BJ (cell line): ENCODE measurements at regions not wholly inside any gene's neighbourhood (a gene's known extent, or its start where the extent isn't known, plus 50 kb on each side); places are given as distances from the start of the nearest gene placed in this dataset.

Experiments
- CTCF ChIA-PET: fragments of 350-600 bp; formaldehyde crosslinking; extraction: SDS; loops from one replicate; lab custom pipeline; 2021; ENCODE audit warnings: antibody characterized with exemption, inconsistent platforms; lab: Yijun Ruan, JAX
- POLR2A ChIA-PET: fragments of 300-600 bp; sonication (Branson Sonifier 250); formaldehyde crosslinking; extraction: SDS; loops from one replicate; lab custom pipeline; 2021; ENCODE audit warnings: antibody characterized with exemption; lab: Charles Lee
- DNase-seq: peaks from one replicate; pipeline ENCODE4 v3.0.0-alpha.2; 2011; ENCODE audit warnings: low read depth
- H3K27me3 ChIP-seq: 2 replicates; pipeline ENCODE4 v1.6.0; 2011; ENCODE audit warnings: low read length; ENCODE audit not compliant: control insufficient read depth, insufficient read depth
- H3K36me3 ChIP-seq: 2 replicates; pipeline ENCODE4 v1.5.1; 2011; ENCODE audit warnings: low read length; ENCODE audit not compliant: control insufficient read depth, insufficient read depth
- H3K4me3 ChIP-seq: 2 replicates; pipeline ENCODE4 v1.5.1; 2011; ENCODE audit warnings: low read depth, mild to moderate bottlenecking, control low read depth, low read length
- TF ChIP-seq, protein P1 (sequence below): IDR thresholded peaks from 2 replicates; pipeline ENCODE4 v1.5.1; 2011; ENCODE audit warnings: low read depth, mild to moderate bottlenecking, control low read depth, inconsistent platforms, low read length, moderate library complexity; ENCODE audit not compliant: insufficient read depth

DNA sequence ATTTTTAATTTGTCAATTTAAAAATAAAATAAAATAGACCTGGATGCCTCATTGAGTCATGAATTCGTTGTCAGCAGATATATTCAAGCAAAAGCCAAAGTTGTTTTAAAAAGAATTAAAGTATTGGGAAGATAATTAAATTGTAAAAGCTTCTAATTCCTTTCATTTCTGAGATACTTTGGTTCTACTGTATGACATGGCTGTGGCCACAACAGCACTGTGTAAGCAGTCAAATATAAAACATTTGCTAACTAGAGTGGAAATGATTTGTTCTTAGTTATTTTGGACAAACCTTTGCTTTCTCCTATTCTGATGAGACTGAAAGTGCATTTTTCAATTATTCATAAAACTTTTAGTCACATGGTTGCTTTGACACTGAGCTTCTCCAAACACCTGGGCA lies 143.6 kb upstream of the FAM13C start:
- no peak for DNase-seq
- no peaks in the 10 kb centered on the region for H3K36me3 ChIP-seq
- H3K27me3 ChIP-seq = no peaks in the 10 kb centered on the region
- no peak overlapping the region for H3K4me3 ChIP-seq
- TF ChIP-seq, protein P1, sequence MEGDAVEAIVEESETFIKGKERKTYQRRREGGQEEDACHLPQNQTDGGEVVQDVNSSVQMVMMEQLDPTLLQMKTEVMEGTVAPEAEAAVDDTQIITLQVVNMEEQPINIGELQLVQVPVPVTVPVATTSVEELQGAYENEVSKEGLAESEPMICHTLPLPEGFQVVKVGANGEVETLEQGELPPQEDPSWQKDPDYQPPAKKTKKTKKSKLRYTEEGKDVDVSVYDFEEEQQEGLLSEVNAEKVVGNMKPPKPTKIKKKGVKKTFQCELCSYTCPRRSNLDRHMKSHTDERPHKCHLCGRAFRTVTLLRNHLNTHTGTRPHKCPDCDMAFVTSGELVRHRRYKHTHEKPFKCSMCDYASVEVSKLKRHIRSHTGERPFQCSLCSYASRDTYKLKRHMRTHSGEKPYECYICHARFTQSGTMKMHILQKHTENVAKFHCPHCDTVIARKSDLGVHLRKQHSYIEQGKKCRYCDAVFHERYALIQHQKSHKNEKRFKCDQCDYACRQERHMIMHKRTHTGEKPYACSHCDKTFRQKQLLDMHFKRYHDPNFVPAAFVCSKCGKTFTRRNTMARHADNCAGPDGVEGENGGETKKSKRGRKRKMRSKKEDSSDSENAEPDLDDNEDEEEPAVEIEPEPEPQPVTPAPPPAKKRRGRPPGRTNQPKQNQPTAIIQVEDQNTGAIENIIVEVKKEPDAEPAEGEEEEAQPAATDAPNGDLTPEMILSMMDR = no peak
- ChIA-PET POLR2A (no interaction called here), CTCF (interaction anchor here (1.2 kb wide), 1 partner anchor 22 kb away, joined by 3 read pairs; no protein-coding TSS in a partner anchor)

DNA sequence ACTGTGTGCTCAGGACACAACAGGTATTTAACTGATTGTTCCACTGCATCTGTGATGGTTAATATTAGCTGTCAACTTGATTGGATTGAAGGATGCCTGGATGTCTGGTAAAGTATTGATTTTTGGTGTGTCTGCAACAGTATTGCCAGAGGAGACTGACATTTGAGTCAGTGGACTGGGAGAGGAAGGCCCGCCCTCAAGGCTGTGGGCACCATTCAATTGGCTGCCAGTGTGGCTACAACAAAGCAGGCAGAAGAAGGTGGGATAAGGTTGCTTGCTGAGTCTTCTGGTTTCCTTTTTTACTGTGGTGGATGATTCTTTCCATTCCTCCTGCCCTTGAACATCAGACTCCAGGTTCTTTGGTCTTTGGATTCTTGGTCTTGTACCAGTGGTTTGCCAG lies 137.1 kb upstream of the FAM13C start:
- Histone ChIP-seq H3K36me3 (no peaks in the 10 kb centered on the region), H3K27me3 (no peaks in the 10 kb centered on the region), H3K4me3 (no peak overlapping the region)
- CTCF ChIA-PET = no interaction called here
- TF ChIP-seq, protein P1 = no peak
- no peak for DNase-seq
- POLR2A ChIA-PET = no interaction called here

DNA sequence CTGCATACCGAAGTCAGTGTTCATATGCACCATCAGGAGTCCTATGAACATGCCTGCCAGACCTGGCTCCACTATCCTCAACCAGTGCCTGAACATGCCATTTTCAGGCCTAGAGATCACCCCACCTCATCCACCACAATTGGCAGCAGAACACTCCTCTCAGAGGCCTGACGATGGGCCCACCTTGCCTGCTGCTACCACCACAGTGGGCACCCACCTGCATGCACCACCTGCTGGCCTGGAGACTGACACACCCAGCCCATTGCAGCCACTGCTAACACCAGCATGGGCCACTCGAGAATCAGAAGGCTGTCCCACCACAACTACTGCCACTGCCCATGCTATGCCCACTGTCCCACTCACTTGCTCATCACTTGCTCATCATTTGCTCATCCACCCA lies 130.7 kb upstream of the FAM13C start:
- ChIA-PET CTCF (no interaction called here), POLR2A (no interaction called here)

DNA sequence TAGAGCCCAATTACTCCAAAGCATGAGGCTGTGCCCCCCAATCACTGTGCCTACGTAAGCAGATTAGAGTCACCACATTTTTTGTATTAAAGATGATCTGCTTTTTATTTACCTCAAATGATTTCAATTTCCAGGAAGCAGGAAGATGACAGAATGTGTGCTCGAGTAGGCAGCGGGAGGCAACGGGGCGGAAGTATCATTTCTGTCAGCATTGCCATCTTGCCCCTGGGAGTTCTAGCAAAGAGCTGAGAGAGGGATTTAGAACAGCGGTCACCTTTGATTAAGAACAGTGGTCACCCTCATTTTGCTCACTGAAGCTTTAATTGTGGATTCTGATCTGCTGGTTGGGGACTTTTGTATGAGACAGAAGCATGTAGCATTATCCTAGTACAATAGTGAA lies 117.1 kb upstream of the FAM13C start:
- no peaks in the 10 kb centered on the region for H3K27me3 ChIP-seq
- CTCF ChIA-PET = no interaction called here
- H3K36me3 ChIP-seq = no peaks in the 10 kb centered on the region
- H3K4me3 ChIP-seq = no peak overlapping the region
- DNase-seq = no peak
- POLR2A ChIA-PET = no interaction called here
- TF ChIP-seq, protein P1 = no peak

More for the DNA sequence above, 130.7 kb upstream of the FAM13C start:
- DNase-seq = no peak
- TF ChIP-seq, protein P1 = no peak
- Histone ChIP-seq H3K4me3 (no peak overlapping the region), H3K27me3 (no peaks in the 10 kb centered on the region), H3K36me3 (no peaks in the 10 kb centered on the region)

GRCh38 chr10:59470570-59470969 lies 108.2 kb upstream of the FAM13C start:
- ChIA-PET CTCF (no interaction called here), POLR2A (no interaction called here)
- Histone ChIP-seq H3K27me3 (no peaks in the 10 kb centered on the region), H3K4me3 (no peak overlapping the region), H3K36me3 (no peaks in the 10 kb centered on the region)
- no peak for DNase-seq
- TF ChIP-seq, protein P1 = no peak
